OCI-LY7 (cell line): ENCODE measurements at regions not wholly inside any gene's neighbourhood (a gene's known extent, or its start where the extent isn't known, plus 50 kb on each side); places are given as distances from the start of the nearest gene placed in this dataset.

Experiments used
- EZH2phosphoT487 ChIP-seq: fragments of 200-600 bp; sonication (generic); IDR thresholded peaks from 2 replicates; pipeline ENCODE4 v1.6.1; 2018; ENCODE audit warnings: low read depth, borderline replicate concordance, mild to moderate bottlenecking, mixed run types, antibody characterized with exemption, low read length, moderate library complexity, mixed read lengths
- TF ChIP-seq, protein P1 (sequence below): fragments of 200-600 bp; sonication (generic); conservative IDR thresholded peaks from 2 replicates; pipeline ENCODE4 v1.5.1; 2014; ENCODE audit warnings: mild to moderate bottlenecking, antibody characterized with exemption, low read length, moderate library complexity, mixed read lengths

DNA sequence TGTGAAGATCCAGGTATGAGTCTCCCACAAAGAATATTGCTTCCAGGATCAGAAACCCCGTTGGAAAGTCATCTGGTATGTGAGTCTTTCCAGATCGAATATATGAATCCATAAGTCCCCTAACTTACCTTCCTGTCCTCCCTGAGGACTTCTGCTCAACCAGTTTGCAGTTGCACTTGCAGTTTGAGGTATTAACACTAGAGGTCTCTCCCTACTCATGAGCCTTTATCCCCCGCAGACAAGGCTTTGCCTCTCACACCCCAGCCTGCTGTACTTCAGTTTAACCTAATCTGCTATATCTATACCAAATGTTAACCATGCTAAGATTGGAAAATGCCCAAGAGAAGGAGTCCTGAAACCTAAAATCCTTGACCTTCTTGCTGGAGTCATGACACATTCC lies 135.3 kb upstream of the DEFB112 start:
- TF ChIP-seq, protein P1, sequence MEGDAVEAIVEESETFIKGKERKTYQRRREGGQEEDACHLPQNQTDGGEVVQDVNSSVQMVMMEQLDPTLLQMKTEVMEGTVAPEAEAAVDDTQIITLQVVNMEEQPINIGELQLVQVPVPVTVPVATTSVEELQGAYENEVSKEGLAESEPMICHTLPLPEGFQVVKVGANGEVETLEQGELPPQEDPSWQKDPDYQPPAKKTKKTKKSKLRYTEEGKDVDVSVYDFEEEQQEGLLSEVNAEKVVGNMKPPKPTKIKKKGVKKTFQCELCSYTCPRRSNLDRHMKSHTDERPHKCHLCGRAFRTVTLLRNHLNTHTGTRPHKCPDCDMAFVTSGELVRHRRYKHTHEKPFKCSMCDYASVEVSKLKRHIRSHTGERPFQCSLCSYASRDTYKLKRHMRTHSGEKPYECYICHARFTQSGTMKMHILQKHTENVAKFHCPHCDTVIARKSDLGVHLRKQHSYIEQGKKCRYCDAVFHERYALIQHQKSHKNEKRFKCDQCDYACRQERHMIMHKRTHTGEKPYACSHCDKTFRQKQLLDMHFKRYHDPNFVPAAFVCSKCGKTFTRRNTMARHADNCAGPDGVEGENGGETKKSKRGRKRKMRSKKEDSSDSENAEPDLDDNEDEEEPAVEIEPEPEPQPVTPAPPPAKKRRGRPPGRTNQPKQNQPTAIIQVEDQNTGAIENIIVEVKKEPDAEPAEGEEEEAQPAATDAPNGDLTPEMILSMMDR: peak; percentile 35
- TF ChIP-seq EZH2phosphoT487: no peak
